ENCODE measurements at regions not wholly inside any gene's neighbourhood (a gene's known extent, or its start where the extent isn't known, plus 50 kb on each side); places are given as distances from the start of the nearest gene placed in this dataset.

- DNase-seq (ENCODE audit: low spot score) (no peak), ATAC-seq (ENCODE audit: insufficient number of reproducible peaks, low FRiP score, low read depth) (no peak)
- no peak overlapping the region for H3K27ac ChIP-seq
- no peak for TF ChIP-seq CTCF (IDR thresholded peaks at IDR 0.05)
- no peaks in the 10 kb centered on the region for H3K36me3 ChIP-seq
- H3K27me3 ChIP-seq (replicated peaks; ENCODE audit: insufficient read depth) = no peaks in the 10 kb centered on the region
- peaks cover 0 to 9% of the 10 kb centered on the region in 2 donors for H3K4me1 ChIP-seq (ENCODE audit: control insufficient read depth in 1 of 2, low read depth in 2 of 2)
- H3K4me3 ChIP-seq = no peak overlapping the region
- H3K9me3 ChIP-seq = no peaks in the 10 kb centered on the region
These were observed 113.7 kb upstream of the PLXNA2 start for GRCh38 chr1:208357644-208358507.

GRCh38 chr1:208358651-208359050 is 114.5 kb upstream of the PLXNA2 start:
- H3K4me1 ChIP-seq (ENCODE audit: control insufficient read depth in 1 of 2, low read depth in 2 of 2) = peaks cover 0 to 2% of the 10 kb centered on the region in 2 donors
- DNase-seq (ENCODE audit: low spot score) (no peak), ATAC-seq (ENCODE audit: insufficient number of reproducible peaks, low FRiP score, low read depth) (no peak)
- no peak overlapping the region for H3K27ac ChIP-seq
- no peaks in the 10 kb centered on the region for H3K36me3 ChIP-seq
- no peak overlapping the region for H3K4me3 ChIP-seq
- H3K27me3 ChIP-seq (replicated peaks; ENCODE audit: insufficient read depth) = no peaks in the 10 kb centered on the region
- H3K9me3 ChIP-seq = no peaks in the 10 kb centered on the region
- no peak for TF ChIP-seq CTCF (IDR thresholded peaks at IDR 0.05)

- ATAC-seq (ENCODE audit: insufficient number of reproducible peaks, low FRiP score, low read depth) = no peak
These were observed 117.8 kb upstream of the PLXNA2 start for GRCh38 chr1:208362011-208362410.

GRCh38 chr1:208366559-208366958 is 122.4 kb upstream of the PLXNA2 start:
- TF ChIP-seq CTCF (IDR thresholded peaks at IDR 0.05) = no peak
- DNase-seq (ENCODE audit: low spot score) = no peak

More at GRCh38 chr1:208362011-208362410, 117.8 kb upstream of the PLXNA2 start:
- Histone ChIP-seq H3K36me3 (no peaks in the 10 kb centered on the region), H3K27ac (no peak overlapping the region), H3K4me3 (no peak overlapping the region), H3K4me1 (ENCODE audit: control insufficient read depth in 1 of 2, low read depth in 2 of 2) (no peaks in the 10 kb centered on the region), H3K9me3 (no peaks in the 10 kb centered on the region), H3K27me3 (replicated peaks; ENCODE audit: insufficient read depth) (no peaks in the 10 kb centered on the region)
- DNase-seq (ENCODE audit: low spot score) = no peak
- TF ChIP-seq CTCF (IDR thresholded peaks at IDR 0.05) = no peak

GRCh38 chr1:208369045-208369444 is 124.9 kb upstream of the PLXNA2 start:
- H3K27me3 ChIP-seq (replicated peaks; ENCODE audit: insufficient read depth) = no peaks in the 10 kb centered on the region
- no peaks in the 10 kb centered on the region for H3K9me3 ChIP-seq
- no peaks in the 10 kb centered on the region for H3K36me3 ChIP-seq
- H3K4me1 ChIP-seq (ENCODE audit: control insufficient read depth in 1 of 2, low read depth in 2 of 2) = no peaks in the 10 kb centered on the region
- H3K4me3 ChIP-seq = no peak overlapping the region
- DNase-seq (ENCODE audit: low spot score) (no peak), ATAC-seq (ENCODE audit: insufficient number of reproducible peaks, low FRiP score, low read depth) (no peak)
- TF ChIP-seq CTCF (IDR thresholded peaks at IDR 0.05) = no peak
- H3K27ac ChIP-seq = no peak overlapping the region

More at GRCh38 chr1:208366559-208366958, 122.4 kb upstream of the PLXNA2 start:
- no peaks in the 10 kb centered on the region for H3K9me3 ChIP-seq
- ATAC-seq (ENCODE audit: insufficient number of reproducible peaks, low FRiP score, low read depth) = no peak
- H3K27me3 ChIP-seq (replicated peaks; ENCODE audit: insufficient read depth) = no peaks in the 10 kb centered on the region
- H3K36me3 ChIP-seq = no peaks in the 10 kb centered on the region
- no peak overlapping the region for H3K4me3 ChIP-seq
- no peak overlapping the region for H3K27ac ChIP-seq
- H3K4me1 ChIP-seq (ENCODE audit: control insufficient read depth in 1 of 2, low read depth in 2 of 2) = no peaks in the 10 kb centered on the region

Measured in thoracic aorta (tissue), 2 donors.